HUES64 (cell line): ENCODE measurements at regions not wholly inside any gene's neighbourhood (a gene's known extent, or its start where the extent isn't known, plus 50 kb on each side); places are given as distances from the start of the nearest gene placed in this dataset.

Experiments
- H3K27ac ChIP-seq: 2 replicates; pipeline ENCODE4 v1.7.0; 2013; ENCODE audit warnings: low read depth, low read length, inconsistent platforms
- H3K27me3 ChIP-seq: 2 replicates; pipeline ENCODE4 v1.6.1; 2013; ENCODE audit warnings: mild to moderate bottlenecking, low read length; ENCODE audit not compliant: insufficient read depth
- H3K36me3 ChIP-seq: 2 replicates; pipeline ENCODE4 v1.6.1; 2013; ENCODE audit warnings: mild to moderate bottlenecking, low read length; ENCODE audit not compliant: insufficient read depth
- H3K4me1 ChIP-seq: 2 replicates; pipeline ENCODE4 v1.6.1; 2013; ENCODE audit warnings: mild to moderate bottlenecking, low read length, moderate library complexity; ENCODE audit not compliant: insufficient read depth
- H3K4me3 ChIP-seq: 2 replicates; pipeline ENCODE4 v1.5.1; 2013; ENCODE audit warnings: mild to moderate bottlenecking, low read length, moderate library complexity
- H3K9ac ChIP-seq: 2 replicates; pipeline ENCODE4 v1.6.1; 2013; ENCODE audit warnings: mild to moderate bottlenecking, low read depth, low read length
- H3K9me3 ChIP-seq: 2 replicates; pipeline ENCODE4 v1.6.1; 2013; ENCODE audit warnings: low read depth, low read length; ENCODE audit not compliant: insufficient read depth
- WGBS: fragments of 150-250, 120-280 bp; methylation state at CpG from one replicate; pipeline ENCODE4 v1.1.7; 2013; ENCODE audit warnings: missing lambda C conversion rate; 5-methylcytosine and 5-hydroxymethylcytosine counted together

- no peak overlapping the region for H3K27ac ChIP-seq
- H3K36me3 ChIP-seq = no peaks in the 10 kb centered on the region
- WGBS = no CpG with 5 or more reads among the region's 1 CpG
- H3K9ac ChIP-seq = no peak overlapping the region
- H3K4me3 ChIP-seq = no peak overlapping the region
- no peaks in the 10 kb centered on the region for H3K9me3 ChIP-seq
- H3K27me3 ChIP-seq = no peaks in the 10 kb centered on the region
- no peaks in the 10 kb centered on the region for H3K4me1 ChIP-seq
Measured at GRCh38 chrX:114166601-114167000, 417.3 kb upstream of the HTR2C start.

- no peak overlapping the region for H3K4me3 ChIP-seq
- H3K36me3 ChIP-seq = no peaks in the 10 kb centered on the region
- WGBS = 98% methylated on average over 3 of the region's 3 CpGs
- H3K9me3 ChIP-seq = no peaks in the 10 kb centered on the region
- H3K27ac ChIP-seq = no peak overlapping the region
- no peak overlapping the region for H3K9ac ChIP-seq
- no peaks in the 10 kb centered on the region for H3K27me3 ChIP-seq
- H3K4me1 ChIP-seq = no peaks in the 10 kb centered on the region
Measured at GRCh38 chrX:114165537-114165936, 418.3 kb upstream of the HTR2C start.

GRCh38 chrX:114162068-114162735, 421.7 kb upstream of the HTR2C start:
- Histone ChIP-seq H3K27ac (no peak overlapping the region), H3K36me3 (no peaks in the 10 kb centered on the region), H3K9me3 (no peaks in the 10 kb centered on the region), H3K9ac (no peak overlapping the region), H3K4me1 (no peaks in the 10 kb centered on the region), H3K27me3 (no peaks in the 10 kb centered on the region), H3K4me3 (no peak overlapping the region)
- WGBS = 76% methylated on average over 9 of the region's 9 CpGs

DNA sequence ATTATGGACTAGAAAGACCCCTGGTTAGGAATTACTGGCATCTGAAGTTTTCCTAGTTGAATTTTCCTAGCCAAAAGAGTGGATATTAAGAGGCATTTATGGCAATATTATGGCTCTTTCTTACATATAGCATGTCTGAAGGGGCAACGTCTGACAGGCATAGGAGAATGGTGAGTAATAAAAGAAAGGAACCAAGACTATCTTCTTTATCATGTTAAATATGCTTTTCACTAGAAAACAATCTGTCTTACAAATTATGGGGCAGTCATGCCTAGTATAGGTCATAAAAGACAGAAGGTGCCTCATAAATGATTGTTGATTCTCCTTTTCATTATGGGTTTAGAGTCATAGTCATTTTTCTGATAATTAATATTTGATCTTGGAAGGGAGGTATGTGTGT, 431.1 kb upstream of the HTR2C start:
- Histone ChIP-seq H3K9me3 (no peaks in the 10 kb centered on the region), H3K27me3 (no peaks in the 10 kb centered on the region), H3K4me3 (no peak overlapping the region), H3K27ac (no peak overlapping the region), H3K4me1 (no peaks in the 10 kb centered on the region; the same call in 1 of the 2 replicates), H3K36me3 (no peaks in the 10 kb centered on the region), H3K9ac (no peak overlapping the region)
- WGBS = no CpG with 5 or more reads among the region's 1 CpG

- Histone ChIP-seq H3K27me3 (no peaks in the 10 kb centered on the region), H3K9ac (no peak overlapping the region), H3K4me1 (no peaks in the 10 kb centered on the region; the same call in 1 of the 2 replicates), H3K27ac (no peak overlapping the region), H3K4me3 (no peak overlapping the region), H3K9me3 (no peaks in the 10 kb centered on the region), H3K36me3 (no peaks in the 10 kb centered on the region)
- WGBS = 85% methylated on average over 1 of the region's 1 CpG
Measured at GRCh38 chrX:114152130-114152529, 431.8 kb upstream of the HTR2C start.

- Histone ChIP-seq H3K27ac (no peak overlapping the region), H3K4me3 (no peak overlapping the region), H3K9me3 (no peaks in the 10 kb centered on the region), H3K36me3 (no peaks in the 10 kb centered on the region), H3K4me1 (no peaks in the 10 kb centered on the region), H3K9ac (no peak overlapping the region), H3K27me3 (no peaks in the 10 kb centered on the region)
- WGBS = 94% methylated on average over 1 of the region's 1 CpG
Measured at GRCh38 chrX:114134465-114134864, 449.4 kb upstream of the HTR2C start.

GRCh38 chrX:114127411-114128025, 456.4 kb upstream of the HTR2C start:
- H3K9ac ChIP-seq = no peak overlapping the region
- no peaks in the 10 kb centered on the region for H3K27me3 ChIP-seq
- H3K9me3 ChIP-seq = no peaks in the 10 kb centered on the region
- H3K36me3 ChIP-seq = no peaks in the 10 kb centered on the region
- no peak overlapping the region for H3K27ac ChIP-seq
- no peak overlapping the region for H3K4me3 ChIP-seq
- WGBS = 71% methylated on average over 13 of the region's 13 CpGs
- H3K4me1 ChIP-seq = no peaks in the 10 kb centered on the region

- no peak overlapping the region for H3K9ac ChIP-seq
- no peak overlapping the region for H3K4me3 ChIP-seq
- H3K27ac ChIP-seq = no peak overlapping the region
- no peaks in the 10 kb centered on the region for H3K27me3 ChIP-seq
- H3K36me3 ChIP-seq = no peaks in the 10 kb centered on the region
- no peaks in the 10 kb centered on the region for H3K4me1 ChIP-seq
- no peaks in the 10 kb centered on the region for H3K9me3 ChIP-seq
- 93% methylated on average over 5 of the region's 5 CpGs for WGBS
Measured at GRCh38 chrX:114127005-114127404, 456.9 kb upstream of the HTR2C start.

GRCh38 chrX:114101081-114101480, 482.8 kb upstream of the HTR2C start:
- Histone ChIP-seq H3K27me3 (no peaks in the 10 kb centered on the region), H3K27ac (no peak overlapping the region), H3K4me1 (0 out of 2 replicates have a peak, but pooled peaks cover 4% of the 10 kb centered on the region), H3K36me3 (no peaks in the 10 kb centered on the region), H3K4me3 (no peak overlapping the region), H3K9me3 (no peaks in the 10 kb centered on the region), H3K9ac (no peak overlapping the region)
- 100% methylated on average over 3 of the region's 3 CpGs for WGBS

GRCh38 chrX:114097866-114098265, 486.0 kb upstream of the HTR2C start:
- 80% methylated on average over 2 of the region's 2 CpGs for WGBS
- Histone ChIP-seq H3K27ac (no peak overlapping the region), H3K27me3 (no peaks in the 10 kb centered on the region), H3K36me3 (no peaks in the 10 kb centered on the region), H3K9ac (no peak overlapping the region), H3K9me3 (no peaks in the 10 kb centered on the region), H3K4me3 (no peak overlapping the region), H3K4me1 (0 out of 2 replicates have a peak, but pooled peaks cover 4% of the 10 kb centered on the region)

DNA sequence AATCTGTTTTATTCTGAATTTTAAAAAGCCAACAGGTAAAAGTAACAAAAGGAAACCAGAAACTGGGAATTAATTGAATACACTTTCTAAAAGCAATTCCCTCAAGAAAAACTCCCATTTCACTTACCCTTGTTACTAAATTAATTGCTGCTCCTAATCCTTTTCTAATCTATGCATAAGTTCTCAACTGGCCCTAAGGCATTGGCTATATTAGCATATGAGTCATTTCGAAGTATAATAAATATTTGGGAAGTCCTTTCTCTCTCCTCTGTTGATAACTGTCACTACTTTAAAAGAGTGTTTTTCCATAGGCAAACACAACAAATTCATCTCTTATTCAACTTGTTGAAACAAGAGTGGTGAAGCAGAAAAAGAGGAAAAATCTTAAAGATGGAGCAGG, 486.5 kb upstream of the HTR2C start:
- no peak overlapping the region for H3K9ac ChIP-seq
- WGBS = no CpG with 5 or more reads among the region's 1 CpG
- no peaks in the 10 kb centered on the region for H3K27me3 ChIP-seq

More for the DNA sequence above, 486.5 kb upstream of the HTR2C start:
- Histone ChIP-seq H3K27ac (no peak overlapping the region), H3K9me3 (no peaks in the 10 kb centered on the region), H3K36me3 (no peaks in the 10 kb centered on the region), H3K4me3 (no peak overlapping the region), H3K4me1 (0 out of 2 replicates have a peak, but pooled peaks cover 4% of the 10 kb centered on the region)
